ENCODE measurements at regions not wholly inside any gene's neighbourhood (a gene's known extent, or its start where the extent isn't known, plus 50 kb on each side); places are given as distances from the start of the nearest gene placed in this dataset.

DNA sequence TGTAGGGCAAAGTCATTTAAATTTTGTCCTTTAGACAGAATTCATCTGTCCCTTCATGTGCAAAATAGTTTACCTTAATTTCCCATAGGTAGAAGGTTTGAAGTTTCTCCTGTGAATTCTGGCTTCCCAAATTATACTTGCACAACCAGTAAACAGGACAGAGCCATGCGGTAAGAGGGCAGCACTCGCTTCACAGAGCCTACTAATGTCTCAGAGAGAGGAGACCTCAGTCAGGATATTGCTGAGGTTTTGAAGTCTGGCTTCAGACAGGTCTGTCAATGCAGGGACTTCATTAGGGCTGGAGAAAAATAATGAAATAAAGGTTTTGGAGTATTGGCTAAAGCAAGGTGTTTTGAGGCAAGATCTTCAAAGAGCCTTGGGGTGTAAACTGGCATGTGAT lies 91.4 kb downstream of the ANXA1 start:
- no peak for ATAC-seq
- DNase-seq, result no peak
- no peak overlapping the region for H3K27ac ChIP-seq
- 59 to 75% (median 66%) methylated on average over 2 of the region's 2 CpGs for WGBS, 3 donors
- no peaks in the 10 kb centered on the region for H3K27me3 ChIP-seq (ENCODE audit: insufficient read depth in 3 of 3, low read length in 2 of 3)
- H3K36me3 ChIP-seq (ENCODE audit: insufficient read depth in 1 of 2, low read depth in 1 of 2), result no peaks in the 10 kb centered on the region
- H3K4me1 ChIP-seq, result no peaks in the 10 kb centered on the region
- no peak overlapping the region for H3K4me3 ChIP-seq
- TF ChIP-seq, protein P1, sequence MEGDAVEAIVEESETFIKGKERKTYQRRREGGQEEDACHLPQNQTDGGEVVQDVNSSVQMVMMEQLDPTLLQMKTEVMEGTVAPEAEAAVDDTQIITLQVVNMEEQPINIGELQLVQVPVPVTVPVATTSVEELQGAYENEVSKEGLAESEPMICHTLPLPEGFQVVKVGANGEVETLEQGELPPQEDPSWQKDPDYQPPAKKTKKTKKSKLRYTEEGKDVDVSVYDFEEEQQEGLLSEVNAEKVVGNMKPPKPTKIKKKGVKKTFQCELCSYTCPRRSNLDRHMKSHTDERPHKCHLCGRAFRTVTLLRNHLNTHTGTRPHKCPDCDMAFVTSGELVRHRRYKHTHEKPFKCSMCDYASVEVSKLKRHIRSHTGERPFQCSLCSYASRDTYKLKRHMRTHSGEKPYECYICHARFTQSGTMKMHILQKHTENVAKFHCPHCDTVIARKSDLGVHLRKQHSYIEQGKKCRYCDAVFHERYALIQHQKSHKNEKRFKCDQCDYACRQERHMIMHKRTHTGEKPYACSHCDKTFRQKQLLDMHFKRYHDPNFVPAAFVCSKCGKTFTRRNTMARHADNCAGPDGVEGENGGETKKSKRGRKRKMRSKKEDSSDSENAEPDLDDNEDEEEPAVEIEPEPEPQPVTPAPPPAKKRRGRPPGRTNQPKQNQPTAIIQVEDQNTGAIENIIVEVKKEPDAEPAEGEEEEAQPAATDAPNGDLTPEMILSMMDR (IDR thresholded peaks at IDR 0.05), result no peak
- intact Hi-C loops (cut with DNase I), result no loop called here
- no peaks in the 10 kb centered on the region for H3K9me3 ChIP-seq

DNA sequence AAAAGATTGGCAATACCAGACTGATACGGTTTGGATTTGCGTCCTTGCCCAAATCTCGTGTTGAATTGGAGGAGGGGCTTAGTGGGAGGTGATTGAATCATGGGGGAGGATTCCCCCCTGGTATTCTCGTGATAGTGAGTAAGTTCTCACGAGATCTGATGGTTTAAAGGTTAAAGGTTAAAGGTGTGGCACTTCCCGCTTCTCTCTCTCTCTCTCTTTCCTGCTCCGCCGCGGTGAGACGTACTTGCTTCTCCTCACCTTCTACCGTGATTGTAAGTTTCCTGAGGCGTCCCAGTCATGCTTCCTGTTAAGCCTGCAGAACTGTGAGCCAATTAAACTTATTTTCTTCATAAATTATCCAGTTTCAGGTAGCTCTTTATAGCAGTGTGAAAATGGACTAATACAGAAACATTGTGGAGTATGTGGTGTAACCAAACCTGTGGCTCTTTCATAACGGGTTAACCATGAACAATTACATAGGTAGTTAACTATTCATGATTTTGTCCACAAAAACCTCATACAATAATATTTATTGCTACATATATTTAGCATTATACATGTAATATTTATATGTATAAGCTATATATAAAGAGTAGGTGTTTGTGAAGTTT lies 107.5 kb downstream of the ANXA1 start:
- H3K27ac ChIP-seq, result no peak overlapping the region
- TF ChIP-seq, protein P1 (IDR thresholded peaks at IDR 0.05), result no peak
- H3K27me3 ChIP-seq (ENCODE audit: insufficient read depth in 3 of 3, low read length in 2 of 3), result no peaks in the 10 kb centered on the region
- H3K9me3 ChIP-seq, result no peaks in the 10 kb centered on the region
- no peak overlapping the region for H3K4me3 ChIP-seq
- no peak for DNase-seq
- H3K36me3 ChIP-seq (ENCODE audit: insufficient read depth in 1 of 2, low read depth in 1 of 2), result no peaks in the 10 kb centered on the region
- 81 to 85% (median 82%) methylated on average over 13 of the region's 13 CpGs for WGBS, 3 donors
- intact Hi-C loops (cut with DNase I), result no loop called here
- ATAC-seq, result no peak
- H3K4me1 ChIP-seq, result no peaks in the 10 kb centered on the region

DNA sequence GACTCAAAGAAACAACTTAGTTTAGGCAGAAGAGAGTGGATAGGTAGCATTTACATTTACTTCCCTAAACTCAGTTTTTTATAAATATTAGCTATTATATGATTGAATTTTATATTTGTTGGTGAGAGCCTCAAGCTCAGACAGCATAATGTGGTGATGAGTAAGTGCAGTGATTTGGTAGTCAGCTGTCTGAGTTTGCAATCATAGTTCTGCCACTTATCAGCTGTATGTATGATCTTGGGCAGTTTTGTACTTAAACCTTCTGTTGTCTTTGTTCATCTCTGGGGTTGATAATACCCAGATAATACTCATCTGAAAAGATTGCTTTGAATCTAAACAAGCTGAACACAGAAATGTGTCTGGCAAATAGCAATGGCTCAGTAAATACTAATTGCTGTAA lies 108.8 kb downstream of the ANXA1 start:
- Histone ChIP-seq H3K9me3 (no peaks in the 10 kb centered on the region), H3K4me1 (no peaks in the 10 kb centered on the region), H3K4me3 (no peak overlapping the region), H3K36me3 (ENCODE audit: insufficient read depth in 1 of 2, low read depth in 1 of 2) (no peaks in the 10 kb centered on the region), H3K27ac (no peak overlapping the region), H3K27me3 (ENCODE audit: insufficient read depth in 3 of 3, low read length in 2 of 3) (no peaks in the 10 kb centered on the region)
- TF ChIP-seq, protein P1 (IDR thresholded peaks at IDR 0.05), result no peak
- intact Hi-C loops (cut with DNase I), result no loop called here
- DNase-seq (no peak), ATAC-seq (no peak)

DNA sequence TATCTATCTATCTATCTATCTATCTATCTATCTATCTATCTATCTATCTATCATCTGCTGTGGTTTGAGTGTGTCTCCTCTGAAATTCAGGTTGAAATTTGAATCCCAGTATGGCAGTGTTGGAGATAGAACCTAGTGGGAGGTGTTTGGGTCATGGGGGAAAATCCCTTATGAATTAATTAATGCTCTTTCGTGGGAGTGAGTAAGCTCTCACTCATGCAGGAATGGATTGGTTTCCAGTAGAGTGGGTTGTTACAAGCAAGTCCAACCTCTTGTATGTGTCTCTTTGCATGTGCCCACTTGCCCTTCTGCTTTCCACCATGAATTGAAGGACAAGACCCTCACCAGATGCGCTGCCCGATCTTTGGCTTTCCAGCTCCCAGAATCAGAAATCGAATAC lies 113.0 kb downstream of the ANXA1 start:
- intact Hi-C loops (cut with DNase I), result no loop called here

More for the DNA sequence above, 113.0 kb downstream of the ANXA1 start:
- ATAC-seq (no peak), DNase-seq (no peak)
- WGBS, 3 donors, result 83 to 89% (median 85%) methylated on average over 4 of the region's 4 CpGs
- H3K27me3 ChIP-seq (ENCODE audit: insufficient read depth in 3 of 3, low read length in 2 of 3), result no peaks in the 10 kb centered on the region
- no peak overlapping the region for H3K27ac ChIP-seq
- H3K9me3 ChIP-seq, result no peaks in the 10 kb centered on the region
- TF ChIP-seq, protein P1 (IDR thresholded peaks at IDR 0.05), result no peak
- no peaks in the 10 kb centered on the region for H3K4me1 ChIP-seq
- no peak overlapping the region for H3K4me3 ChIP-seq
- H3K36me3 ChIP-seq (ENCODE audit: insufficient read depth in 1 of 2, low read depth in 1 of 2), result no peaks in the 10 kb centered on the region

All from psoas muscle (tissue), 7 donors.